Activated T-helper 2 cell treated with anti-CD3 and anti-CD28 coated beads, Interferon-gamma antibody, Interleukin-2, Interleukin-4, amounts not matched to agents 10 μg/mL and 5 μg/mL and 100 μg/mL, durations not matched to agents 14 hours and 24 hours and 36 hours (primary cell): ENCODE measurements at regions not wholly inside any gene's neighbourhood (a gene's known extent, or its start where the extent isn't known, plus 50 kb on each side); places are given as distances from the start of the nearest gene placed in this dataset.
A peak's percentile ranks its signal among the peaks of the same experiment; 100 is the strongest.
"Not testable (repeated sequence)": the region's sequence is repeated elsewhere in the genome, so short reads cannot be mapped to it uniquely, and the experiment has no call there.

Source experiments
- DNase-seq: peaks from one replicate; pipeline ENCODE4 v3.0.0; 2021; ENCODE audit warnings: low spot score
- H3K27ac Mint-ChIP-seq: one replicate; pipeline ENCODE4 v1.8.0; 2021; ENCODE audit warnings: mixed read lengths
- H3K27me3 Mint-ChIP-seq: one replicate; pipeline ENCODE4 v1.8.0; 2021; ENCODE audit warnings: low read depth, mixed read lengths
- H3K36me3 Mint-ChIP-seq: one replicate; pipeline ENCODE4 v1.8.0; 2021; ENCODE audit warnings: low read depth, mixed read lengths
- H3K4me1 Mint-ChIP-seq: one replicate; pipeline ENCODE4 v1.8.0; 2021; ENCODE audit warnings: low read depth, mixed read lengths
- H3K4me3 Mint-ChIP-seq: one replicate; pipeline ENCODE4 v1.8.0; 2021; ENCODE audit warnings: low read depth, mild to moderate bottlenecking, moderate library complexity, mixed read lengths
- H3K9me3 Mint-ChIP-seq: one replicate; pipeline ENCODE4 v1.8.0; 2021; ENCODE audit warnings: mixed read lengths
- intact Hi-C: fragments of 100-400 bp; cut with micrococcal nuclease; formaldehyde crosslinking; loops from one replicate; pipeline ENCODE4 v1.15.1; 2023

DNA sequence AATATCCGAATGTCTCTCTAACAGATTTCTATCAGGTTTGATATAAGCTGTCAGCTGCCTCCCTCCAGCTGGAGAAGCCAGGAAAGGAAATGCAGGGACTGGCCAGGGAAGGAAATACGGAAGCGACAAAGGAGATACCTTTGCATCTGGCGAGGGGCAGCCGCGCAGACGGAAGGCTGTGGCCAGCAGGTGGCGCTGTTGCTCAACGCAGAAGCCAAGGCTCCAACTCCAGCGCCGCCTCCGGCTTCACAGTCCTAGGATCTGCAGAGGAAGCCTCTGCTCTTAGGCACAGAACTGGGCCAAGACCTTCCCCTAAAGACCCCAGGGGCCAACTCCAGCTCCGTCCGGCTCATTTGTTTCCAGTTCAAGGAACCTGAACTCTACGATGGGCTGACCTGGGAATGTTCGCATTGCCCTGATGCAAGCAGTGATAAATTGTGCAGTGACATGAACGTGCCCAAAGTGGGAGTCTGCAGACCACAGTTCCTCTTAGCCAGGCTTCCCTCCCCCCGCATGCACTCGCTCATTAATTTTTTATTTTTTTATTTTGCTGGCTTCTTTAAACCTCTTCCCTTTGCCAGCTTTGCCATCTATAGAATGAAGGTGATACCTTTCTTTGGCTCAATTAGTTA is 97.3 kb upstream of the LYZL2 start:
- intact Hi-C loops = loop anchor here (1.0 to 10.0 kb wide), 3 partner anchors 55 to 1081 kb away; no protein-coding TSS in a partner anchor
- not testable (repeated sequence) for H3K4me3 Mint-ChIP-seq, H3K9me3 Mint-ChIP-seq, H3K27me3 Mint-ChIP-seq, H3K36me3 Mint-ChIP-seq
- peak overlapping the region; percentile 25 for H3K27ac Mint-ChIP-seq
- peak; percentile 73 for DNase-seq
- peaks cover 17% of the 10 kb centered on the region for H3K4me1 Mint-ChIP-seq

GRCh38 chr10:30725661-30726060 is 96.1 kb upstream of the LYZL2 start:
- Mint-ChIP-seq H3K27me3 (no peaks in the 10 kb centered on the region), H3K27ac (no peak overlapping the region), H3K4me1 (peaks cover 18% of the 10 kb centered on the region), H3K9me3 (no peaks in the 10 kb centered on the region), H3K4me3 (no peak overlapping the region), H3K36me3 (no peaks in the 10 kb centered on the region)
- intact Hi-C loops = loop anchor here (5.0 to 10.0 kb wide), 2 partner anchors 57 to 359 kb away; no protein-coding TSS in a partner anchor
- DNase-seq = no peak

DNA sequence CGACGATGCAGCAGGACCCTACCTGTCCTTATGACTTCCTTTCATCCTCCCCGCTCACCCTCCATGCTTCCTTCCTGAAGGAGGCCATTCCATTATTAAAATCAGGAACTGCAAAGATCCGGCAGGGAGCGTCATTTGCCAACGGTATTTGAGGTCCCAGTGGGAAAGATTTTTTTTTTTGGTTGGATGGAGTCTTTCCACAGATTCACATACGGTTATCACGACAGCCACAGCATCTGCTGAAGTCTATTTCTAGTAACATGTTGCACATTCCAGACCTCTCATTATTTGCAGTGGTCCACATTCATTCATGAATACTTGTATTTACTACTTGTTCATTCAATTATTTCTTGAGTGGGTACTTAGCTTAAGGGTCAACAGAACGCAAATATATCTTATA is 94.7 kb upstream of the LYZL2 start:
- Mint-ChIP-seq H3K27ac (no peak overlapping the region), H3K27me3 (no peaks in the 10 kb centered on the region), H3K36me3 (no peaks in the 10 kb centered on the region), H3K9me3 (no peaks in the 10 kb centered on the region), H3K4me3 (no peak overlapping the region), H3K4me1 (peaks cover 21% of the 10 kb centered on the region)
- intact Hi-C loops = loop anchor here (10.0 kb wide), 1 partner anchor 361 kb away; no protein-coding TSS in a partner anchor
- no peak for DNase-seq

DNA sequence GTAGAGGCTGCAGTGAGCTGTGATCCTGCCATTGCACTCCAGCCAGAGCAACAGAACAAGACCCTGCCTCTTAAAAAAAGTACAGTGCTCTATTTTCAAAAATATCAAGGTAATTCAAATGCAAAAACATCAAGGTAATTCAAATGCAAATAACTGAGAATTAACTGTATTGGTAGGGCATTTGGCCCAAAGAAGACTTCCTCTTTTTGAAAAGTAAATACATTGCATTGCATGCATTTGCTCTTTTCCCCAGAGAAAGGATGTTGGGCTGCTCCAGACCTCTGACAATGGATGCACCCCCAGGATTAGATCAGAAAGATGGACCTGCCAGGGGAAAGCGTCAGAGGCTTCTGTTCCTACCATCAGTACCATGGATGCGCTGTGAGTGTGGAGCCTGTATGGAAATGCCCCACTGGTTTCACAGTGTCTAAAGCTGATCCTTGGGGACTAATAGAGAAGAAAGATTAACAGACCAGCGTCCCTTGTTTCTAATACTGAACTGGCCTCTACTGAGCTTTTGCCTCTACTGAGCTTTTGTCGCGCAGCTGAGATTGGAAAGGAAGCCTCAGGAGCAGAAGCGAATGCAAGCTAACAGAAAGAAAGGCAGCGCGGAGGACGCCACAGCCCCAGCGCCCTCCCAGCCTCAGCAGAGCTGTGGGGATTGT is 93.5 kb upstream of the LYZL2 start:
- no peaks in the 10 kb centered on the region for H3K9me3 Mint-ChIP-seq
- H3K27me3 Mint-ChIP-seq = no peaks in the 10 kb centered on the region
- peaks cover 27% of the 10 kb centered on the region for H3K4me1 Mint-ChIP-seq
- H3K36me3 Mint-ChIP-seq = no peaks in the 10 kb centered on the region
- no peak for DNase-seq
- no peak overlapping the region for H3K27ac Mint-ChIP-seq
- H3K4me3 Mint-ChIP-seq = no peak overlapping the region
- intact Hi-C loops = loop anchor here (10.0 kb wide), 1 partner anchor 362 kb away; no protein-coding TSS in a partner anchor

GRCh38 chr10:30719832-30720231 is 90.3 kb upstream of the LYZL2 start:
- Mint-ChIP-seq H3K27ac (no peak overlapping the region), H3K27me3 (no peaks in the 10 kb centered on the region), H3K36me3 (peaks cover 9% of the 10 kb centered on the region), H3K9me3 (peaks cover under 1% of the 10 kb centered on the region), H3K4me3 (no peak overlapping the region), H3K4me1 (peaks cover 27% of the 10 kb centered on the region)
- intact Hi-C loops = loop anchor here (5.0 to 10.0 kb wide), 2 partner anchors 48 to 365 kb away; no protein-coding TSS in a partner anchor
- no peak for DNase-seq

- peaks cover 27% of the 10 kb centered on the region for H3K9me3 Mint-ChIP-seq
- H3K36me3 Mint-ChIP-seq = peaks cover 49% of the 10 kb centered on the region
These were observed 80.3 kb upstream of the LYZL2 start for GRCh38 chr10:30709700-30710358.

GRCh38 chr10:30709229-30709628 is 79.7 kb upstream of the LYZL2 start:
- Mint-ChIP-seq H3K27me3 (no peaks in the 10 kb centered on the region), H3K4me1 (peaks cover 28% of the 10 kb centered on the region), H3K9me3 (peaks cover 21% of the 10 kb centered on the region), H3K4me3 (no peak overlapping the region), H3K27ac (peak overlapping the region; percentile 57), H3K36me3 (peaks cover 49% of the 10 kb centered on the region)
- intact Hi-C loops = loop anchor here (5.0 kb wide), 1 partner anchor 998 kb away; no protein-coding TSS in a partner anchor
- DNase-seq = no peak

More at GRCh38 chr10:30709700-30710358, 80.3 kb upstream of the LYZL2 start:
- Mint-ChIP-seq H3K4me1 (peaks cover 22% of the 10 kb centered on the region), H3K27me3 (no peaks in the 10 kb centered on the region), H3K27ac (peak overlapping the region; percentile 14), H3K4me3 (no peak overlapping the region)
- DNase-seq = no peak
- intact Hi-C loops = loop anchor here (5.0 kb wide), 1 partner anchor 997 kb away; no protein-coding TSS in a partner anchor

DNA sequence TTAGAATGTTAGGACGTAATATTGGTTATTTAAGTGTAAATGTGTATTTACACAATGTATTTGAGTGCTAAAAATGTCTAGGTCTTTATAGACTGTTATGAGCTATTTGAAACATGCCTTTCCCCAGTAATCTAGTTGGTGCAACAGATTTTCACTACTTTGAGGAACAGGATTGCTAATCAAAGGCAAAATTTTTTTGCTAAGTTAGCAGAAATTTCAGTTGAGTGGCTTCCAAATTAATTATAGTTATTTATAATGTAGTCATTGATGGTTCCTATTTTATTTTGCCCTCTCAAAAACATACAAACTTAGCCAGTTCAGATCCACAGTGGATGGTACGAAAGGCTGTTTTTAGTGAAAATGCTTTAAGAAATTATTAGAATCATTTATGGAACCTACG is 78.7 kb upstream of the LYZL2 start:
- intact Hi-C loops = loop anchor here (5.0 kb wide), 1 partner anchor 999 kb away; no protein-coding TSS in a partner anchor
- Mint-ChIP-seq H3K36me3 (peaks cover 49% of the 10 kb centered on the region), H3K4me1 (peaks cover 37% of the 10 kb centered on the region), H3K9me3 (peaks cover 11% of the 10 kb centered on the region), H3K27me3 (no peaks in the 10 kb centered on the region), H3K27ac (no peak overlapping the region), H3K4me3 (no peak overlapping the region)
- DNase-seq = no peak

DNA sequence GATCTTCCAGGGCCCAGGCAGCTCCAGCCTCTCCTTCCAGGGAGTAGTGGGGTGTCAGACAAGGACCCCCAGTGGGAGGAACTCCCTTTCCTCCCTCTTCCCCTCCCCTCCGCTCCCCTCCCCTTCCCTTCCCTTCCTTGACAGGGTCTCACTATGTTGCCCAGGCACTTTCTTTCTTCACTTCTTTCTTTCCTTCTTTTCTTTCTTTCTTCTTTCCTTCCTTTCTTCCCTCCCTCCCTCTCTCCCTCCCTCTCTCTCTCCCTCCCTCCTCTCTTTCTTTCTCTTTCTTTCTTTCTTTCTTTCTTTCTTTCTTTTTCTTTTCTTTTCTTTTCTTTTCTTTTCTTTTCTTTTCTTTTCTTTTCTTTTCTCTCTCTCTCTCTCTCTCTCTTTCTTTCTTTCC is 76.6 kb upstream of the LYZL2 start:
- H3K27ac Mint-ChIP-seq = peak overlapping the region; percentile 95
- intact Hi-C loops = loop anchor here (5.0 kb wide), 1 partner anchor 1001 kb away; no protein-coding TSS in a partner anchor

DNA sequence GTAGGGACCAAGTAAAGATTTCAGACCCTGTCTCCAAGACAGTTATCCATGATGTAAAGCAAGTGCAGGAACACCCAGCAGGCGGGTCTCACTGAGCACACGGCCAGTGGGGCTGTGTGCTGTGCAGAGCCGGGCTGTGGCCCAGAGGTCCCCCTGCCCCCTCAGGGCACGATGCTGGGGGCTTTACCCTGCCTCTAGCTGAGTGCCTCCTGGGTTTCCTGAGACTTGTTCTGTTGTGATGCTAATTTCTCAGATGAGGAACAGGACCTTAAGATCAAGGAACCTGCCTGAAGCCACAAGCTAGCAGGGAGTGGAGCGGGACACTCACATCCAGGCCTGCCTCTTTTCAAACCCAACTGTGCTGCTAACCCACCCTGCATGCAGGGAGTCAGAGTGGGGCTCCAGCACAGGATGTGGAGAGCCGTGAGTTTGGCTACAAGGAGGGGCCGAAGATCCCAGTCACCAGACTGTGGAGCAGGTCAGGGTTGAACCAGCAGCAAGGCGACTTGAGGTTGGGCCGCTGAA is 76.1 kb upstream of the LYZL2 start:
- H3K9me3 Mint-ChIP-seq = no peaks in the 10 kb centered on the region
- peak overlapping the region; percentile 93 for H3K4me3 Mint-ChIP-seq
- H3K27ac Mint-ChIP-seq = peak overlapping the region; percentile 95
- peaks cover 50% of the 10 kb centered on the region for H3K36me3 Mint-ChIP-seq
- intact Hi-C loops = loop anchor here (1.0 to 5.0 kb wide), 2 partner anchors 10 to 1002 kb away; no protein-coding TSS in a partner anchor
- H3K27me3 Mint-ChIP-seq = no peaks in the 10 kb centered on the region
- H3K4me1 Mint-ChIP-seq = peaks cover 52% of the 10 kb centered on the region
- no peak for DNase-seq

More for the DNA sequence above, 76.6 kb upstream of the LYZL2 start:
- H3K4me1 Mint-ChIP-seq = peaks cover 51% of the 10 kb centered on the region
- peak overlapping the region; percentile 93 for H3K4me3 Mint-ChIP-seq
- H3K9me3 Mint-ChIP-seq, DNase-seq, H3K27me3 Mint-ChIP-seq: not testable (repeated sequence)
- peaks cover 49% of the 10 kb centered on the region for H3K36me3 Mint-ChIP-seq

DNA sequence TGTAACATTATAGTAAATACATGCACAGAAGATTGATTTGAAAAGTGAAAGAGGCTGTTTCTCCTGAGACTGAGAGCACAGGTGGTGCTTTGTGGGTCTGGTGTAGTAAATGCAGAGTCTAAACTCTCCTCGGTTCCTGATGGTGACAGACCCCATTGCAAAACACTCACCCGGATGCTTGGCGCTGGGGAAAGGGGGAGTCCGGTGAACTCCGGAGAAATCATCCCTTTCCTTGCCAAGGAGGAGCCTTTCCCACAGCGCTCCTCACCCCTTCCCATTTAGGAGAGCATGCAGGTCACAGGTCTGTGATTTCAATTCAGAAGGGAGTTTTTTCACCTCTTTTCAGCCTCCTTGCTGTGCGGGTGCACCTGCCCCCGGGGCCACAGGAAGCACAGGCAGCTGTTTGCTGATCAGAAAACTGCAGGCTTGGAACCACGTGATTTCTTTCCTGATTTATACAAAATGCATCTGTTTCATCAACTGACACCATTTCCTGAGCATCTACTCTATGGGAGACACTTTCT is 75.6 kb upstream of the LYZL2 start:
- Mint-ChIP-seq H3K36me3 (peaks cover 53% of the 10 kb centered on the region), H3K4me1 (peaks cover 56% of the 10 kb centered on the region), H3K9me3 (no peaks in the 10 kb centered on the region), H3K27ac (peak overlapping the region; percentile 95), H3K27me3 (no peaks in the 10 kb centered on the region), H3K4me3 (peak overlapping the region; percentile 93)
- intact Hi-C loops = loop anchor here (1.0 to 5.0 kb wide), 2 partner anchors 10 to 1002 kb away; no protein-coding TSS in a partner anchor
- DNase-seq = peak; percentile 39

- not testable (repeated sequence) for H3K9me3 Mint-ChIP-seq, H3K27me3 Mint-ChIP-seq
- intact Hi-C loops = loop anchor here (1.0 to 5.0 kb wide), 3 partner anchors 9 to 1003 kb away; no protein-coding TSS in a partner anchor
- Mint-ChIP-seq H3K4me1 (peaks cover 59% of the 10 kb centered on the region), H3K4me3 (peak overlapping the region; percentile 93), H3K27ac (peak overlapping the region; percentile 95), H3K36me3 (peaks cover 55% of the 10 kb centered on the region)
- DNase-seq = peak; percentile 42
These were observed 75.1 kb upstream of the LYZL2 start for GRCh38 chr10:30704601-30705100.
